ENCODE measurements at regions not wholly inside any gene's neighbourhood (a gene's known extent, or its start where the extent isn't known, plus 50 kb on each side); places are given as distances from the start of the nearest gene placed in this dataset.

- DNase-seq (ENCODE audit: extremely low read depth in 1 of 4, low spot score in 3 of 4), result no peak
- no peak overlapping the region for H3K4me2 ChIP-seq (ENCODE audit: insufficient read depth, low read length)
- no peak for TF ChIP-seq SIRT6 (IDR thresholded peaks at IDR 0.05; ENCODE audit: low read depth, low read length)
- no peak for TF ChIP-seq ZNF282 (CRISPR knock-in tag; IDR thresholded peaks at IDR 0.05)
- no peak for TF ChIP-seq TARDBP (IDR thresholded peaks at IDR 0.05)
- no peak for TF ChIP-seq SOX6 (IDR thresholded peaks at IDR 0.05)
- TF ChIP-seq TEAD2 (tag; IDR thresholded peaks at IDR 0.05), result no peak
- TF ChIP-seq TCF7L2 (IDR thresholded peaks at IDR 0.05; ENCODE audit: low read depth, low read length), result no peak
- no peak for TF ChIP-seq SRSF3 (IDR thresholded peaks at IDR 0.05; ENCODE audit: insufficient read depth, low read length)
- no peak for TF ChIP-seq SIN3A (IDR thresholded peaks at IDR 0.05; ENCODE audit: borderline replicate concordance in 2 of 2, control insufficient read depth in 1 of 2, low read depth in 2 of 2, low read length in 2 of 2)
- no peak for TF ChIP-seq U2AF2 (optimal IDR thresholded peaks at IDR 0.05; ENCODE audit: low read depth, low read length)
- no peak for TF ChIP-seq ERF (CRISPR knock-in tag; IDR thresholded peaks at IDR 0.05)
- no peak for TF ChIP-seq PHF21A (IDR thresholded peaks at IDR 0.05; ENCODE audit: borderline replicate concordance, low read depth)
- TF ChIP-seq ETV6 (IDR thresholded peaks at IDR 0.05; ENCODE audit: borderline replicate concordance in 1 of 2, low read depth in 2 of 2, low read length in 1 of 2), result no peak
- TF ChIP-seq ETV6 (CRISPR knock-in tag; IDR thresholded peaks at IDR 0.05; ENCODE audit: borderline replicate concordance), result no peak
- no peak overlapping the region for H2AFZ ChIP-seq (ENCODE audit: low read depth, low read length)
- BruUV-seq (replicated peaks), result no TSS peak
- H3K27me3 ChIP-seq (ENCODE audit: control insufficient read depth in 2 of 2, insufficient read depth in 2 of 2, low read length in 2 of 2), result no peaks in the 10 kb centered on the region
- CTCF ChIA-PET (ENCODE audit: low intra/inter-chr PET ratio), result no interaction called here
- H3K9me1 ChIP-seq (ENCODE audit: control insufficient read depth, insufficient read depth, low read length), result no peaks in the 10 kb centered on the region
- H3K79me2 ChIP-seq (ENCODE audit: control insufficient read depth, insufficient read depth, low read length), result no peaks in the 10 kb centered on the region
- H4K20me1 ChIP-seq (replicated peaks; ENCODE audit: control insufficient read depth, insufficient read depth, low read length), result no peaks in the 10 kb centered on the region
- no peaks in the 10 kb centered on the region for H3K9me3 ChIP-seq (replicated peaks; ENCODE audit: control insufficient read depth, insufficient read depth, low read depth, low read length)
- intact Hi-C loops (cut with micrococcal nuclease), result no loop called here
- no peak overlapping the region for H3K4me3 ChIP-seq
- 4% methylated on average over 3 of the region's 3 CpGs for WGBS (ENCODE audit: insufficient coverage, low coverage, missing lambda C conversion rate)
- in situ Hi-C loops (cut with MboI), result no loop called here
- FAIRE-seq, result no peak
- no peaks in the 10 kb centered on the region for H3K36me3 ChIP-seq (ENCODE audit: control insufficient read depth, insufficient read depth, low read length)
- no peak overlapping the region for H3K9ac ChIP-seq (ENCODE audit: insufficient read depth in 1 of 2, low read depth in 2 of 2, low read length in 2 of 2)
- no peaks in the 10 kb centered on the region for H3K4me1 ChIP-seq (replicated peaks in 1 of 2; ENCODE audit: control insufficient read depth in 2 of 2, insufficient read depth in 2 of 2, low read length in 2 of 2)
- H3K27ac ChIP-seq (ENCODE audit: extremely low read depth, low read depth, low read length), result no peak overlapping the region
- POLR2A ChIA-PET, result no interaction called here
- no peak for ATAC-seq
Measured at GRCh38 chr6:85396159-85396808, 53.6 kb upstream of the NT5E start.

Data from K562 (cell line).